ENCODE measurements at regions not wholly inside any gene's neighbourhood (a gene's known extent, or its start where the extent isn't known, plus 50 kb on each side); places are given as distances from the start of the nearest gene placed in this dataset.

DNA sequence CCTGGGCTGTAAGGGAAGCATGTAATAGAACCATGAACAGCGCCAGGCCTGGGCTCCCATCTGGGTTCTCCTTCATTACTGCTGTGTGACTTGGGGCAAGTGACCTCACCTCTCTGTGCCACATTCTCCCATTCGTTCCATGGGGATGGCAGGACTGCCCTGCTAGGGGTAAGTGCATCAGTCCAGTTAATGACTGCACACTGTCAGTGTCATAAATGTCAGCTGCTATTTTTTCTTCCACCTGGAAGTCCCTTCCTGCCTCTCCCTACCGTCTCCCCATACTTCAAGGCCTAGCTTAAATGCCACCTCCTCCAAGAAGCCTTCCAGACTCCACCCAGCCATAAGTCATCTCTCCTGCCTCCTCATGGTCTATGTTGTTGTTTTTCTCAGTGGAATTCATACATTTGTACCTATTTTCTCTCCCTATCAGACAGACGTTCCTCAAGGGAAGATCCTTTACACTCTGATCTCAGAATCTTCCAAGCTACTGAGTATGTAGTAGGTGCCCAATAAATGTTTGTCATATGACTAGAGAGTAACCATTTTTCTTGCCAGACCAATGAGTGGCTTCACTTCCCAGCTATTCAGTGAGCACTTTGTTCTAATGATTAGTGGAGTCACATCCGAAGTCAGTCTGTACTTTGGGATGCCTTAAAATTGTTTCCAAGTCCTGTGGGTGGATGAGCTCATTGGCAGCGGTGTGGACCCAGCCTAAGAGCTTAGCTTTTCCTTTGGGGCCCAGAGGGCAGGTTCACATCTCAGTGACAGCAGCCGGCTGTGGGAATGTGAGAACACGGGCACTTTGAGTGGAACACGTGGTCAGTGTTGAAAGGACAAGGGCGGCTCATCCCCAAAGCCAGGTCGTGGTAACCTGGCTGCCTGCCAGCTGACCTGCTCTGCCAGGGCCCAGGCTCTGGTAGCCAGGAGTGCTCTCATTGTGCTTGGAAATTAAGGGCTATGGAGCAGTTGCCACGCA lies 147.5 kb upstream of the GSE1 start:
- peaks cover 31% of the 10 kb centered on the region for H3K4me1 ChIP-seq (ENCODE audit: control insufficient read depth, insufficient read depth, low read length)
- CTCF ChIA-PET = no interaction called here
- in situ Hi-C loops (cut with HindIII; ENCODE audit: low pct_unique_long_range_greater_than_20kb, low sequenced_read_pairs) = no loop called here
- no peaks in the 10 kb centered on the region for H3K9me3 ChIP-seq (ENCODE audit: control insufficient read depth, insufficient read depth, low read depth, low read length)
- ATAC-seq = no peak
- no peak for TF ChIP-seq SIN3A (IDR thresholded peaks at IDR 0.05; ENCODE audit: borderline replicate concordance, insufficient read depth, low read depth, low read length)
- TF ChIP-seq POLR2AphosphoS5 (IDR thresholded peaks at IDR 0.05; ENCODE audit: low read depth, low read length) = no peak
- TF ChIP-seq, protein P1, sequence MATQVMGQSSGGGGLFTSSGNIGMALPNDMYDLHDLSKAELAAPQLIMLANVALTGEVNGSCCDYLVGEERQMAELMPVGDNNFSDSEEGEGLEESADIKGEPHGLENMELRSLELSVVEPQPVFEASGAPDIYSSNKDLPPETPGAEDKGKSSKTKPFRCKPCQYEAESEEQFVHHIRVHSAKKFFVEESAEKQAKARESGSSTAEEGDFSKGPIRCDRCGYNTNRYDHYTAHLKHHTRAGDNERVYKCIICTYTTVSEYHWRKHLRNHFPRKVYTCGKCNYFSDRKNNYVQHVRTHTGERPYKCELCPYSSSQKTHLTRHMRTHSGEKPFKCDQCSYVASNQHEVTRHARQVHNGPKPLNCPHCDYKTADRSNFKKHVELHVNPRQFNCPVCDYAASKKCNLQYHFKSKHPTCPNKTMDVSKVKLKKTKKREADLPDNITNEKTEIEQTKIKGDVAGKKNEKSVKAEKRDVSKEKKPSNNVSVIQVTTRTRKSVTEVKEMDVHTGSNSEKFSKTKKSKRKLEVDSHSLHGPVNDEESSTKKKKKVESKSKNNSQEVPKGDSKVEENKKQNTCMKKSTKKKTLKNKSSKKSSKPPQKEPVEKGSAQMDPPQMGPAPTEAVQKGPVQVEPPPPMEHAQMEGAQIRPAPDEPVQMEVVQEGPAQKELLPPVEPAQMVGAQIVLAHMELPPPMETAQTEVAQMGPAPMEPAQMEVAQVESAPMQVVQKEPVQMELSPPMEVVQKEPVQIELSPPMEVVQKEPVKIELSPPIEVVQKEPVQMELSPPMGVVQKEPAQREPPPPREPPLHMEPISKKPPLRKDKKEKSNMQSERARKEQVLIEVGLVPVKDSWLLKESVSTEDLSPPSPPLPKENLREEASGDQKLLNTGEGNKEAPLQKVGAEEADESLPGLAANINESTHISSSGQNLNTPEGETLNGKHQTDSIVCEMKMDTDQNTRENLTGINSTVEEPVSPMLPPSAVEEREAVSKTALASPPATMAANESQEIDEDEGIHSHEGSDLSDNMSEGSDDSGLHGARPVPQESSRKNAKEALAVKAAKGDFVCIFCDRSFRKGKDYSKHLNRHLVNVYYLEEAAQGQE (IDR thresholded peaks at IDR 0.05; ENCODE audit: insufficient read depth in 1 of 2, low read depth in 2 of 2, low read length in 1 of 2) = no peak
- TF ChIP-seq, protein P2, sequence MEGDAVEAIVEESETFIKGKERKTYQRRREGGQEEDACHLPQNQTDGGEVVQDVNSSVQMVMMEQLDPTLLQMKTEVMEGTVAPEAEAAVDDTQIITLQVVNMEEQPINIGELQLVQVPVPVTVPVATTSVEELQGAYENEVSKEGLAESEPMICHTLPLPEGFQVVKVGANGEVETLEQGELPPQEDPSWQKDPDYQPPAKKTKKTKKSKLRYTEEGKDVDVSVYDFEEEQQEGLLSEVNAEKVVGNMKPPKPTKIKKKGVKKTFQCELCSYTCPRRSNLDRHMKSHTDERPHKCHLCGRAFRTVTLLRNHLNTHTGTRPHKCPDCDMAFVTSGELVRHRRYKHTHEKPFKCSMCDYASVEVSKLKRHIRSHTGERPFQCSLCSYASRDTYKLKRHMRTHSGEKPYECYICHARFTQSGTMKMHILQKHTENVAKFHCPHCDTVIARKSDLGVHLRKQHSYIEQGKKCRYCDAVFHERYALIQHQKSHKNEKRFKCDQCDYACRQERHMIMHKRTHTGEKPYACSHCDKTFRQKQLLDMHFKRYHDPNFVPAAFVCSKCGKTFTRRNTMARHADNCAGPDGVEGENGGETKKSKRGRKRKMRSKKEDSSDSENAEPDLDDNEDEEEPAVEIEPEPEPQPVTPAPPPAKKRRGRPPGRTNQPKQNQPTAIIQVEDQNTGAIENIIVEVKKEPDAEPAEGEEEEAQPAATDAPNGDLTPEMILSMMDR (IDR thresholded peaks at IDR 0.05) = no peak
- TF ChIP-seq TCF7L2 (IDR thresholded peaks at IDR 0.05; ENCODE audit: low read depth, low read length) = no peak
- DNase-seq (ENCODE audit: low read depth, low spot score) = no peak
- POLR2A ChIA-PET = interaction anchor here (1.0 kb wide), 1 partner anchor 96 kb away, joined by 3 read pairs; no protein-coding TSS in a partner anchor
- no peak overlapping the region for H3K4me3 ChIP-seq (ENCODE audit: low read depth in 2 of 2, low read length in 2 of 2)
- intact Hi-C loops (cut with micrococcal nuclease; ENCODE audit: unreplicated experiment) = no loop called here
- H3K27ac ChIP-seq (ENCODE audit: low read length) = no peak overlapping the region
- no TSS peak for BruUV-seq (replicated peaks)
- H3K36me3 ChIP-seq (ENCODE audit: control insufficient read depth, insufficient read depth, low read length) = no peaks in the 10 kb centered on the region
- no peaks in the 10 kb centered on the region for H3K27me3 ChIP-seq (ENCODE audit: control insufficient read depth, insufficient read depth, low read length)

DNA sequence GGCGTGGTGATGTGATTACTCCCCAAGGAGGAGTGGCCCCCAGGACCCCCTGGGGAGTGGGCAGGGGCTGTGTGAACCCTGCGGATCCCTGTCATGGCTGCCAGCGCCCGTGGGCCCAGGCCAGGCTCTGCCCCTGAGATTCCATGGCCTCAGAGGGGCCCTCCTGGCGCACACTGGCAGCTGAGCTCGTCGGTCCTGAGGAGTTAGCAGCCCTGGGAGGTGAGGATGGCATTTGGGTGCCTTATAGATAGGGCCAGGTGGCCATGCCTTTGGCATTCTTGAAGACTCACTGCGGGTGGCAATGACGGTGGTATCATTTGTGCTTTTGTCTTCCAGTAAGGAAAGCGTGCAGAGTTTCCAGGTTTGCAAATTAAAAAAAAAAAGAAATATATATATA lies 146.8 kb upstream of the GSE1 start:
- no peak for ATAC-seq
- Histone ChIP-seq H3K27me3 (ENCODE audit: control insufficient read depth, insufficient read depth, low read length) (no peaks in the 10 kb centered on the region), H3K4me3 (ENCODE audit: low read depth in 2 of 2, low read length in 2 of 2) (no peak overlapping the region), H3K4me1 (ENCODE audit: control insufficient read depth, insufficient read depth, low read length) (peaks cover 24% of the 10 kb centered on the region), H3K27ac (ENCODE audit: low read length) (no peak overlapping the region), H3K36me3 (ENCODE audit: control insufficient read depth, insufficient read depth, low read length) (no peaks in the 10 kb centered on the region), H3K9me3 (ENCODE audit: control insufficient read depth, insufficient read depth, low read depth, low read length) (no peaks in the 10 kb centered on the region)
- intact Hi-C loops (cut with micrococcal nuclease; ENCODE audit: unreplicated experiment) = no loop called here
- no peak for DNase-seq (ENCODE audit: low read depth, low spot score)
- BruUV-seq (replicated peaks) = no TSS peak
- ChIA-PET POLR2A (no interaction called here), CTCF (no interaction called here)
- TF ChIP-seq, protein P1 (IDR thresholded peaks at IDR 0.05; ENCODE audit: insufficient read depth in 1 of 2, low read depth in 2 of 2, low read length in 1 of 2) = no peak
- TF ChIP-seq POLR2AphosphoS5 (IDR thresholded peaks at IDR 0.05; ENCODE audit: low read depth, low read length) = no peak
- no peak for TF ChIP-seq TCF7L2 (IDR thresholded peaks at IDR 0.05; ENCODE audit: low read depth, low read length)
- TF ChIP-seq SIN3A (IDR thresholded peaks at IDR 0.05; ENCODE audit: borderline replicate concordance, insufficient read depth, low read depth, low read length) = no peak
- TF ChIP-seq, protein P2 (IDR thresholded peaks at IDR 0.05) = no peak
- in situ Hi-C loops (cut with HindIII; ENCODE audit: low pct_unique_long_range_greater_than_20kb, low sequenced_read_pairs) = no loop called here
